ENCODE measurements at regions not wholly inside any gene's neighbourhood (a gene's known extent, or its start where the extent isn't known, plus 50 kb on each side); places are given as distances from the start of the nearest gene placed in this dataset.

GRCh38 chr21:31397030-31397429, 53.0 kb upstream of the TIAM1 start:
- Histone ChIP-seq H3K4me1 (ENCODE audit: control insufficient read depth in 5 of 5, insufficient read depth in 5 of 5, low read length in 5 of 5) (peaks cover 0 to 48% (median 12%) of the 10 kb centered on the region in 5 donors), H3K9me3 (ENCODE audit: control insufficient read depth in 4 of 4, insufficient read depth in 3 of 4, low read length in 3 of 4) (no peaks in the 10 kb centered on the region), H3K27me3 (ENCODE audit: control insufficient read depth in 3 of 3, insufficient read depth in 3 of 3, low read length in 2 of 3) (no peaks in the 10 kb centered on the region), H3K36me3 (ENCODE audit: control insufficient read depth in 4 of 4, insufficient read depth in 4 of 4, low read length in 4 of 4) (no peaks in the 10 kb centered on the region), H3K4me3 (no peak overlapping the region), H3K9ac (ENCODE audit: insufficient read depth in 1 of 2, low read length in 2 of 2) (no peak overlapping the region), H3K27ac (ENCODE audit: low read depth in 1 of 2, low read length in 1 of 2) (no peak overlapping the region)
- ATAC-seq (ENCODE audit: insufficient read depth, low FRiP score): no peak
- no peak for TF ChIP-seq CTCF (IDR thresholded peaks at IDR 0.05; ENCODE audit: control extremely low read depth, extremely low read depth)
- no peak for DNase-seq
- 76 to 78% methylated on average over 5 of the region's 5 CpGs for WGBS, 2 donors

- no peak for ATAC-seq (ENCODE audit: insufficient read depth, low FRiP score)
Observed at GRCh38 chr21:31396399-31396798, 52.3 kb upstream of the TIAM1 start.

GRCh38 chr21:31395791-31396190, 51.7 kb upstream of the TIAM1 start:
- H3K4me1 ChIP-seq (ENCODE audit: control insufficient read depth in 5 of 5, insufficient read depth in 5 of 5, low read length in 5 of 5): peaks cover 0 to 48% (median 12%) of the 10 kb centered on the region in 5 donors
- no peaks in the 10 kb centered on the region for H3K9me3 ChIP-seq (ENCODE audit: control insufficient read depth in 4 of 4, insufficient read depth in 3 of 4, low read length in 3 of 4)
- 96 to 97% methylated on average over 2 of the region's 2 CpGs for WGBS, 2 donors
- H3K9ac ChIP-seq (ENCODE audit: insufficient read depth in 1 of 2, low read length in 2 of 2): no peak overlapping the region
- TF ChIP-seq CTCF (IDR thresholded peaks at IDR 0.05; ENCODE audit: control extremely low read depth, extremely low read depth): no peak
- H3K27me3 ChIP-seq (ENCODE audit: control insufficient read depth in 3 of 3, insufficient read depth in 3 of 3, low read length in 2 of 3): no peaks in the 10 kb centered on the region
- no peaks in the 10 kb centered on the region for H3K36me3 ChIP-seq (ENCODE audit: control insufficient read depth in 4 of 4, insufficient read depth in 4 of 4, low read length in 4 of 4)
- H3K4me3 ChIP-seq: no peak overlapping the region
- DNase-seq (no peak), ATAC-seq (ENCODE audit: insufficient read depth, low FRiP score) (no peak)
- H3K27ac ChIP-seq (ENCODE audit: low read depth in 1 of 2, low read length in 1 of 2): no peak overlapping the region

More at GRCh38 chr21:31396399-31396798, 52.3 kb upstream of the TIAM1 start:
- H3K36me3 ChIP-seq (ENCODE audit: control insufficient read depth in 4 of 4, insufficient read depth in 4 of 4, low read length in 4 of 4): no peaks in the 10 kb centered on the region
- no peak for DNase-seq
- WGBS, 2 donors: 97% methylated on average over 4 of the region's 4 CpGs
- H3K4me3 ChIP-seq: no peak overlapping the region
- peaks cover 0 to 48% (median 12%) of the 10 kb centered on the region in 5 donors for H3K4me1 ChIP-seq (ENCODE audit: control insufficient read depth in 5 of 5, insufficient read depth in 5 of 5, low read length in 5 of 5)
- H3K9ac ChIP-seq (ENCODE audit: insufficient read depth in 1 of 2, low read length in 2 of 2): no peak overlapping the region
- no peak for TF ChIP-seq CTCF (IDR thresholded peaks at IDR 0.05; ENCODE audit: control extremely low read depth, extremely low read depth)
- no peaks in the 10 kb centered on the region for H3K9me3 ChIP-seq (ENCODE audit: control insufficient read depth in 4 of 4, insufficient read depth in 3 of 4, low read length in 3 of 4)
- no peaks in the 10 kb centered on the region for H3K27me3 ChIP-seq (ENCODE audit: control insufficient read depth in 3 of 3, insufficient read depth in 3 of 3, low read length in 2 of 3)
- no peak overlapping the region for H3K27ac ChIP-seq (ENCODE audit: low read depth in 1 of 2, low read length in 1 of 2)

- 91 to 92% methylated on average over 9 of the region's 9 CpGs for WGBS, 2 donors
- H3K4me1 ChIP-seq (ENCODE audit: control insufficient read depth in 5 of 5, insufficient read depth in 5 of 5, low read length in 5 of 5): peaks cover 0 to 44% (median 10%) of the 10 kb centered on the region in 5 donors
- no peaks in the 10 kb centered on the region for H3K36me3 ChIP-seq (ENCODE audit: control insufficient read depth in 4 of 4, insufficient read depth in 4 of 4, low read length in 4 of 4)
- H3K9me3 ChIP-seq (ENCODE audit: control insufficient read depth in 4 of 4, insufficient read depth in 3 of 4, low read length in 3 of 4): no peaks in the 10 kb centered on the region
- no peak overlapping the region for H3K27ac ChIP-seq (ENCODE audit: low read depth in 1 of 2, low read length in 1 of 2)
- TF ChIP-seq CTCF (IDR thresholded peaks at IDR 0.05; ENCODE audit: control extremely low read depth, extremely low read depth): no peak
- no peak overlapping the region for H3K4me3 ChIP-seq
- no peak overlapping the region for H3K9ac ChIP-seq (ENCODE audit: insufficient read depth in 1 of 2, low read length in 2 of 2)
- no peaks in the 10 kb centered on the region for H3K27me3 ChIP-seq (ENCODE audit: control insufficient read depth in 3 of 3, insufficient read depth in 3 of 3, low read length in 2 of 3)
- ATAC-seq (ENCODE audit: insufficient read depth, low FRiP score) (no peak), DNase-seq (no peak)
Observed at GRCh38 chr21:31395268-31395667, 51.2 kb upstream of the TIAM1 start.

All from lung (tissue), 11 donors.